GF-D8 (cell line): ENCODE measurements at regions not wholly inside any gene's neighbourhood (a gene's known extent, or its start where the extent isn't known, plus 50 kb on each side); places are given as distances from the start of the nearest gene placed in this dataset.

Experiments used
- DNase-seq: peaks from one replicate; lab custom pipeline; 2025; lab: John Stamatoyannopoulos, UW

DNA sequence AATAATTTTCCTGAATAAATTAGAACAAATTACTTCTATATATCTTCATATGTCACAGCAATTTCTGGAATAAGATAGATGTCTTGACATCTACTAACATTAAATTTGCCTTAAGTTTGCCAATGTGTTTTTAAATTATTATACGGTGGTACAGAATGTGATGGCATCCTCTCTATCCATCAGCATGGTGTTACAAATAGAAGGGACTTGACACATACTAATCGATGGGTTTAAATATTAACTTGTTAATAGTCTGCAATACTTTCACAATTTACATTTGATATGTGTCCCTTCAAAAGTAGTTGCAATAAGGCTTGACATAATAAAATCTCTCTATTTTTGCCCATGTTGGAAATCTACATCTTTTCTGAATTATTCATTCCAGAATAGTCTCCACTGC, 65.1 kb upstream of the PRR20A start:
- DNase-seq, result no peak

DNA sequence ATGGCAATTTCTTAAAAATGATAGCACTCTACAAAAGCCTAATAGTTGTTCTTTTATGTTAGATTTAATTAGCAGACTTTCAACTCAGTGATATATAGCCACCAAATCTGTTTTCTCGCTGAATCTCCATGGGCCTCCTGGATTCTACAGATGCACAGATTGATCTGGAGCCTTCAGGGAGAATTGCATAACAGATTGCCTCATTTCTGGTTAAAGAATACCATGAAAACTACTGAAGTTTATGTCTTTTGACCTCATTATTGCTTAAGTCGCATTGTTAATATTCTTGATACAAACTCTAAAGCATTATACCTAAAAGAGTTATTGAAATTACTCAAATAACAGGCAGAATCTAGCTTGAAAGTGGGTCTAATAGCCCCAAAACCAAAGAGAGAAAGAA, 53.7 kb upstream of the PRR20A start:
- DNase-seq, result no peak
